ENCODE measurements at regions not wholly inside any gene's neighbourhood (a gene's known extent, or its start where the extent isn't known, plus 50 kb on each side); places are given as distances from the start of the nearest gene placed in this dataset.
A peak's percentile ranks its signal among the peaks of the same experiment; 100 is the strongest.
"Not testable (repeated sequence)": the region's sequence is repeated elsewhere in the genome, so short reads cannot be mapped to it uniquely, and the experiment has no call there.

DNA sequence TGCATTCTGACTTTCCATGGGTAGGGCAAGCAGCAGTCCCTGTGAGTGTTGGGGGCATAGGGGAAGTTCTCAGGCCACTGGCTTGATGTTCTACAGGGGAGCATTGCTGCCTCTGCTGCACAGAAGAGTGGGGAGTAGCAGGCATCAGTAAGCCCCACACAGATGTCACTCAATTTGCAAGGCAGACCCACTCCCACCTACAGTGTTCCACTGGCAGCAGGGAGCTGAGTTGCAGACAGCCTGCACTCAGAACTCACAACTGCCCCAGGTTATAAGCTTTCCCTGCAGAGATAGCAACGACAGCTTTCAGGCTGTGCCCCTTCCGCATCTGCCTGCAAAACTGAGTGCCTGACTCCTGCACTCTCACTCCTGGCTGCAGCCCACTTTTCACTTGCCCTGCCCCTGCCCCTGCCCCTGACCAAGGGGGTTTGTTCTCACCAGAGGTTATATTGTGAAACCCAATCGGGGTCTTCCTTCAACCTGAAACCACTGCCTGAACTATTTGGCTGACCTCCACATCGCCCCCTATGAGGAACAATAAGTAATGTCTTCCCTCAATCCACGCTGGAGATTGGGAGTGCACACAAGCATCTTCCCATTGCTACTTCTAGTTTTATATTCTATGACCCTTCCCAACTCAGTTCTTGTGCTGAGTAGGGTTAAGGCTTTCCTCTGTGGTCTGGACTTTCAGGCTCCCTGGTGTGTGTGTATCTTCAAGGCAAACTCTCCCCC lies 227.4 kb upstream of the CXorf51B start:
- H3K27ac ChIP-seq (ENCODE audit: low read depth, low read length) = no peak overlapping the region

DNA sequence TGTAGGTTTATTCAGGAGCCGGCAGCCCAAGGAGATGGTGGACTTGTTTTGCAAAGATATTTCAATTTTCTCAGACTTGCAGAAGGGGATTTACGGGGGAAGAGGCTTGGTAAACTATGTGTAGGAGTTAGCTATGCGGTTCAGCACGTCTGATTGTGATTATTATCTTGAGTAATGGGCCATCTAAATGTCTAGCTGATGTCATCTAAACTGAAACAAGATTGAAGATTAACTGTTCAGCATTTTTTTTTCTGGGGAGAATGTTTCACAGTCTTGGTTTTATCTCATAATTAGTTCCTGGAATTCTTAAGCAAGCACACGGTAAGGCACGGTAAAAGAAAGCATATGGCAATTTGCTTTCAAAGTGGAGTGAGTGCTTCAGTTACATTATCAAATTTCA lies 207.3 kb upstream of the CXorf51B start:
- Histone ChIP-seq H3K4me1 (ENCODE audit: control insufficient read depth, insufficient read depth, low read length) (no peaks in the 10 kb centered on the region), H3K27me3 (ENCODE audit: control insufficient read depth, insufficient read depth, low read length) (no peaks in the 10 kb centered on the region), H3K36me3 (ENCODE audit: control insufficient read depth, insufficient read depth, low read length) (no peaks in the 10 kb centered on the region), H3K9me3 (ENCODE audit: control insufficient read depth, insufficient read depth, low read length) (no peaks in the 10 kb centered on the region), H3K4me3 (ENCODE audit: low read depth, low read length) (no peak overlapping the region), H3K27ac (ENCODE audit: low read depth, low read length) (no peak overlapping the region)
- 56% methylated on average over 4 of the region's 6 CpGs for WGBS (ENCODE audit: insufficient coverage)
- peak in 1 of 6 donors; percentile 15 for DNase-seq (ENCODE audit: low read depth in 4 of 6, low spot score in 6 of 6)

More for the DNA sequence above, 227.4 kb upstream of the CXorf51B start:
- H3K4me3 ChIP-seq (ENCODE audit: low read depth, low read length) = no peak overlapping the region
- DNase-seq (ENCODE audit: low read depth in 4 of 6, low spot score in 6 of 6) = no peak
- no peaks in the 10 kb centered on the region for H3K36me3 ChIP-seq (ENCODE audit: control insufficient read depth, insufficient read depth, low read length)
- no peaks in the 10 kb centered on the region for H3K27me3 ChIP-seq (ENCODE audit: control insufficient read depth, insufficient read depth, low read length)
- 62% methylated on average over 2 of the region's 5 CpGs for WGBS (ENCODE audit: insufficient coverage)
- no peaks in the 10 kb centered on the region for H3K9me3 ChIP-seq (ENCODE audit: control insufficient read depth, insufficient read depth, low read length)
- no peaks in the 10 kb centered on the region for H3K4me1 ChIP-seq (ENCODE audit: control insufficient read depth, insufficient read depth, low read length)

DNA sequence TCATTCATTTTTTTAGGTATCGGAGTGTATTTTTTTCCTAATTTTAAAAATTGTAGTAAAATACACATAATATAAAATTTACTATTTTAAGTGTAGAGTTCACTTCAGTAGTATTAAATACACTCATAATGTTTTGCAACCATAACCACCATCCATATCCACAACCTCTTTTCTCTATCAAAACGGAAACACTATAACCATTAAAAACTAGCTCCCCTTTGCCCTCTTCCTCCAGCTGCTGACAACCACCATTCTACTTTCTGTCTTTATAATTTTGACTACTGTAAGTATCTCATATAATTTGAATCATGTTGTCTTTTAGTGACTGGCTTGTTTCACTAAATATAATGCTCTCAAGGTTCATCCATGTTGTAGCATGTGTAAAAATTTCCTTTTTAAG lies 205.4 kb upstream of the CXorf51B start:
- H3K4me1 ChIP-seq (ENCODE audit: control insufficient read depth, insufficient read depth, low read length) = no peaks in the 10 kb centered on the region
- H3K9me3 ChIP-seq (ENCODE audit: control insufficient read depth, insufficient read depth, low read length) = no peaks in the 10 kb centered on the region
- no peaks in the 10 kb centered on the region for H3K36me3 ChIP-seq (ENCODE audit: control insufficient read depth, insufficient read depth, low read length)
- WGBS (ENCODE audit: insufficient coverage) = no CpG with 5 or more reads among the region's 2 CpGs
- no peak overlapping the region for H3K27ac ChIP-seq (ENCODE audit: low read depth, low read length)
- H3K4me3 ChIP-seq (ENCODE audit: low read depth, low read length) = no peak overlapping the region
- no peaks in the 10 kb centered on the region for H3K27me3 ChIP-seq (ENCODE audit: control insufficient read depth, insufficient read depth, low read length)
- no peak for DNase-seq (ENCODE audit: low read depth in 4 of 6, low spot score in 6 of 6)

DNA sequence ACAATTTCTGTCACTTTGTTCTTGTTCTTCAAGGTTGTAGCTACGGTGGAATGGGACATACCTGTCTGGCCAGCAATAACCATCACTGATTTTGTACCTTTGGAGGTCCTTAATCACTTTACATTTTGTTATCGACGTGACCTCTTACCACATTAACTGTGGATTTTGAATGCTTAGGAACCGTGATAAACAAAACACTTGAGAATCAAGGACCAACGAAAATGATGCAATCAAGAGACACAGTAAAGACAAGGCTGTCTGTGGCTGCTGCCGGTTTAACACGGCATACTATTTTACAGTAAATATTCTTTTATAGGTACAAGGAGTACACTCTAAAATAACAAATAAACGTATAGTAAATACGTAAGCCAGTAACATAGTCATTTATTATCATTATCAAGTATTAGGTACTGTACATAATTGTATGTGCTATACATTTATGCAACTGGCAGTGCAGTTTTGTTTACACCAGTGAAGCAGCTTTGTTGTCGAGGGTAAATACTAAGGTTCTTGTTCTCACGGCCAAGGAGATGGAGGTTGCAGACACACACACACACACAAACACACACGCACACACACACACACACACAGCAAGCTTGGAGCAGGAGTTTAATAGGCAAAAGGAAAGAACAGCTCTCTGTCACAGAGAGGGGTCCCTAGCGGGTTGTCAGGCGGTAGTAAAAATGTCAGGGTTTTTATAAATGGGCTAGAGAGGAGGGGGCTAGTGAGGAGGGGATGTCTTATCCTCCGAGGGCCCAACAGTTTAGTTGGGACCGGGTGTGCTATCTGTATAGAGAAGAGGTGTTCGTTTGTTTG lies 194.7 kb upstream of the CXorf51B start:
- H3K9me3 ChIP-seq (ENCODE audit: control insufficient read depth, insufficient read depth, low read length) = no peaks in the 10 kb centered on the region
- no peaks in the 10 kb centered on the region for H3K4me1 ChIP-seq (ENCODE audit: control insufficient read depth, insufficient read depth, low read length)
- no peaks in the 10 kb centered on the region for H3K36me3 ChIP-seq (ENCODE audit: control insufficient read depth, insufficient read depth, low read length)
- peak in 3 of 6 donors; percentile 11 to 65 (median 17) for DNase-seq (ENCODE audit: low read depth in 4 of 6, low spot score in 6 of 6)
- no peak overlapping the region for H3K4me3 ChIP-seq (ENCODE audit: low read depth, low read length)
- H3K27ac ChIP-seq (ENCODE audit: low read depth, low read length) = peak overlapping the region; percentile 40
- H3K27me3 ChIP-seq (ENCODE audit: control insufficient read depth, insufficient read depth, low read length) = no peaks in the 10 kb centered on the region
- WGBS (ENCODE audit: insufficient coverage) = 51% methylated on average over 2 of the region's 17 CpGs

DNA sequence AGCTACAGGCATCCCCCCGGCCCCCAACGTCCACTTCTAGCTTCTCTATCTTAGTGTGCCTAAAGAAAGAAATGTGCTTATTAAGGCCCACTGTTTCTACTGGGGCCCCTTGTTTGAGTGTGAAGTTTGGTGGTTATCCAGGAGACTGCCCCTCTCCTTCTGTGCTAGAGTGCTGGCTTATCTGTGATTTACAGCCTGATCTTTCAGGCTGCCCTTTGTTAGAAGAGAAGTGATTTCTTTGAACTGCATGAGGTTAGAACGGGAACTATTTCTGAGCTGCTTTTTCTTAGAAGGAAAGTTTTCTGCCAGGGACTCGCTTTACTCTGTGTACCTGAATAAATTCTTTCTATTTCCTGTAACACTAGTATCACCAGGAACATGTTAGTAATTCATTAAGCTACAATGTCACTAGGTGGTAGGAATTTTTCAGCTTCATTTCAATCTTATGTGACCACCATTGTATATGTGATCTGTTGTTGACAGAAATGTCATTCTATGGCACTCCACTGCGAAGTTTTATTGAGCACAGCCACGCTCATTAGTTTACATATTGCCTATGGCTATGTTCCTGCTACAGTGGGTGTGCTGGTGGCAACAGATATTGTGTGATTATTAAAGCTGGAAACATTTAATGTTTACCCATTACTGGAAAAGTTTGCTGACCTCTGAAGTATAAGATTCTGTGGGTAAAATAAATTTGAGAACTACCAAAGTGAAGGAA lies 193.8 kb upstream of the CXorf51B start:
- WGBS (ENCODE audit: insufficient coverage) = no CpG with 5 or more reads among the region's 6 CpGs
- Histone ChIP-seq H3K9me3 (ENCODE audit: control insufficient read depth, insufficient read depth, low read length) (no peaks in the 10 kb centered on the region), H3K27me3 (ENCODE audit: control insufficient read depth, insufficient read depth, low read length) (no peaks in the 10 kb centered on the region), H3K4me3 (ENCODE audit: low read depth, low read length) (no peak overlapping the region), H3K4me1 (ENCODE audit: control insufficient read depth, insufficient read depth, low read length) (no peaks in the 10 kb centered on the region), H3K27ac (ENCODE audit: low read depth, low read length) (peak overlapping the region; percentile 40), H3K36me3 (ENCODE audit: control insufficient read depth, insufficient read depth, low read length) (no peaks in the 10 kb centered on the region)
- peak in 3 of 6 donors; percentile 7 to 53 (median 37) for DNase-seq (ENCODE audit: low read depth in 4 of 6, low spot score in 6 of 6)

DNA sequence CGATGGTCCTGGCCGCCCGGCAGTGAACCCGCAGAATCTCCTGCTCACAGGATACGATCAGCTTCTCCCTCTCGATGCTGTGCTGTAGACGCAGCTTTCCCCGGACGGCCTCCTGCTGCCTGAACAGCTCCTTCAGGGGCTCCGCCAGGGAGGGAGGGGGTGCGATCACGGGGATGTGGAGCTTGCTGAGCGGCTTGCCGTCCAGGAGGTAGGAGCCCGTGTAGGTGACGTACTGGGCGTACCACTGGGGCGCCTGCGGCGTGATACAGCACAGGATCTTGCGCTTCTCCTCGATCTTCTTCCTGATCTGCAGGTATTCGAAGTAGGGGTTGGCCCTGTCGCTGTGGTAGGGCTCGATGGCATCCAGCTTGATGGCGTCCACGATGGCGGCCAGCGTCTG lies 189.6 kb upstream of the CXorf51B start:
- H3K4me3 ChIP-seq (ENCODE audit: low read depth, low read length); H3K27ac ChIP-seq (ENCODE audit: low read depth, low read length); H3K9me3 ChIP-seq (ENCODE audit: control insufficient read depth, insufficient read depth, low read length); H3K27me3 ChIP-seq (ENCODE audit: control insufficient read depth, insufficient read depth, low read length); H3K4me1 ChIP-seq (ENCODE audit: control insufficient read depth, insufficient read depth, low read length); DNase-seq (ENCODE audit: low read depth in 4 of 6, low spot score in 6 of 6); H3K36me3 ChIP-seq (ENCODE audit: control insufficient read depth, insufficient read depth, low read length): not testable (repeated sequence)
- 74% methylated on average over 21 of the region's 29 CpGs for WGBS (ENCODE audit: insufficient coverage)

DNA sequence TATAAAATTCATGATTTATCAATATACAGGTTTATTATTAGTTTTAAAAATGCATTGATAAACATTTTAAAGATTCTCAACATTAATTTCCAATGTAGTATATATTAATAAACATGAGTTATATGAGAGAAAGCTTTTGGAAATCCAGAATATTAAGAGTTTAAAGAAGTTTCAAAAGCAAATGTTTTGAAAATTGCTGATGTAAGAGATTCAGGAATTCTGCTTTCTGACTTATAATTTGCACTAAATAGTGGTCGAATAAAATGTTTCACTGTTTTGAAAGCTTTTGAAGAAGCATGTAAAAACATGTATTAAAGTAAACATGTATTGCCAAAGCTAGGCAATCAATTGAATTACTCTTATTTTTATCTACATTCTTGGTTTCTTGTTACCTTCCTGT lies 151.2 kb upstream of the CXorf51B start:
- H3K36me3 ChIP-seq (ENCODE audit: control insufficient read depth, insufficient read depth, low read length) = no peaks in the 10 kb centered on the region
- H3K27me3 ChIP-seq (ENCODE audit: control insufficient read depth, insufficient read depth, low read length) = no peaks in the 10 kb centered on the region
- no peaks in the 10 kb centered on the region for H3K4me1 ChIP-seq (ENCODE audit: control insufficient read depth, insufficient read depth, low read length)
- no peak overlapping the region for H3K27ac ChIP-seq (ENCODE audit: low read depth, low read length)
- DNase-seq (ENCODE audit: low read depth in 4 of 6, low spot score in 6 of 6) = no peak
- H3K4me3 ChIP-seq (ENCODE audit: low read depth, low read length) = no peak overlapping the region
- H3K9me3 ChIP-seq (ENCODE audit: control insufficient read depth, insufficient read depth, low read length) = peaks cover 2% of the 10 kb centered on the region
- WGBS (ENCODE audit: insufficient coverage) = no CpG with 5 or more reads among the region's 1 CpG

DNA sequence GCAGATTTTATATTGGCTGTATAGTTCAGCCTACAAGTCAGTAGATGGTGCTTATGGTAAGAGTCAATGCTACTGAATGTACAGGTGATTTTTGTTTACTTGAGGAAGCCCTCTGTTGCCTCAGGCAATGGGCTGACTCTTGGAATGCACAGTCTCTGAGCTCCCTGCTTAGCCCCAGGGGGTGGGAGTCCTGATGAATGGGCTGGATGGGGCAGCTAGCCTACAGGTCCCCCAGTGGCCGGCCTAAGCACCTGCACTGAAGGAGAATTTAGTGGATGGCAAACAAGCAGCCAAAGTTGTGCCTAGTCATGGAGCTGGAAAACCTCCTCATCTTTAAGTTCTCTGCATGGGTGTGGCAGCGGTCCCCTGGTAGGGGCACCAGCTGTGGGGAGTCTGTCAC lies 101.8 kb upstream of the CXorf51B start:
- no peak overlapping the region for H3K27ac ChIP-seq (ENCODE audit: low read depth, low read length)
- H3K9me3 ChIP-seq (ENCODE audit: control insufficient read depth, insufficient read depth, low read length) = no peaks in the 10 kb centered on the region
- no peak overlapping the region for H3K4me3 ChIP-seq (ENCODE audit: low read depth, low read length)
- no CpG with 5 or more reads among the region's 2 CpGs for WGBS (ENCODE audit: insufficient coverage)
- no peaks in the 10 kb centered on the region for H3K27me3 ChIP-seq (ENCODE audit: control insufficient read depth, insufficient read depth, low read length)
- no peaks in the 10 kb centered on the region for H3K36me3 ChIP-seq (ENCODE audit: control insufficient read depth, insufficient read depth, low read length)
- H3K4me1 ChIP-seq (ENCODE audit: control insufficient read depth, insufficient read depth, low read length) = no peaks in the 10 kb centered on the region
- DNase-seq (ENCODE audit: low read depth in 4 of 6, low spot score in 6 of 6) = no peak

DNA sequence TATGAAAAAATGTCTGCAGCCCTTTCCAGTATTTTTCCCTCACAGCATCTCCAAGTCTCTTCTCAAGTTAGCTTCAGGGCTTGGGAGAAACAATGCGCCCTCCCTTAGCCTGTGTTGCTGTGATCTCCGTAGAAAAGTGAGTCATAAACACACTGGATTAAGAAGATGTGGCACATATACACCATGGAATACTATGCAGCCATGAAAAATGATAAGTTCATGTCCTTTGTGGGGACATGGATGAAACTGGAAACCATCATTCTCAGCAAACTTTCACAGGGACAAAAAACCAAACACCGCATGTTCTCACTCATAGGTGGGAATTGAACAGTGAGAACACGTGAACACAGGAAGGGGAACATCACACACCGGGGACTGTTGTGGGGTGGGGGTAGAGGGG lies 100.7 kb upstream of the CXorf51B start:
- not testable (repeated sequence) for H3K9me3 ChIP-seq (ENCODE audit: control insufficient read depth, insufficient read depth, low read length); H3K4me3 ChIP-seq (ENCODE audit: low read depth, low read length); DNase-seq (ENCODE audit: low read depth in 4 of 6, low spot score in 6 of 6); H3K27ac ChIP-seq (ENCODE audit: low read depth, low read length); H3K27me3 ChIP-seq (ENCODE audit: control insufficient read depth, insufficient read depth, low read length); H3K36me3 ChIP-seq (ENCODE audit: control insufficient read depth, insufficient read depth, low read length); H3K4me1 ChIP-seq (ENCODE audit: control insufficient read depth, insufficient read depth, low read length)
- 92% methylated on average over 3 of the region's 5 CpGs for WGBS (ENCODE audit: insufficient coverage)

Data from spinal cord (tissue), 9 donors.